Type B pancreatic cell (in vitro differentiated cells): ENCODE measurements at regions not wholly inside any gene's neighbourhood (a gene's known extent, or its start where the extent isn't known, plus 50 kb on each side); places are given as distances from the start of the nearest gene placed in this dataset.
"Not testable (repeated sequence)": the region's sequence is repeated elsewhere in the genome, so short reads cannot be mapped to it uniquely, and the experiment has no call there.

Experiments used
- DNase-seq: peaks from one replicate; pipeline ENCODE4 v3.0.0; 2021; ENCODE audit warnings: mixed read lengths; ENCODE audit not compliant: unreplicated experiment; ENCODE audit errors: extremely low spot score
- H3K27ac Mint-ChIP-seq: 2 replicates; pipeline ENCODE4 v1.8.0; 2021; ENCODE audit warnings: mild to moderate bottlenecking, mixed read lengths
- H3K27me3 Mint-ChIP-seq: 2 replicates; pipeline ENCODE4 v1.8.0; 2021; ENCODE audit warnings: mixed read lengths
- H3K36me3 Mint-ChIP-seq: 2 replicates; pipeline ENCODE4 v1.8.0; 2021; ENCODE audit warnings: mixed read lengths
- H3K4me1 Mint-ChIP-seq: one replicate; pipeline ENCODE4 v1.8.0; 2021; ENCODE audit warnings: mixed read lengths; ENCODE audit not compliant: unreplicated experiment
- H3K4me3 Mint-ChIP-seq: 2 replicates; pipeline ENCODE4 v1.8.0; 2021; ENCODE audit warnings: mild to moderate bottlenecking, mixed read lengths
- H3K9me3 Mint-ChIP-seq: 2 replicates; pipeline ENCODE4 v1.8.0; 2021; ENCODE audit warnings: mixed read lengths
- CTCF ChIP-seq: fragments of 200-600 bp; sonication (generic); conservative IDR thresholded peaks from 2 replicates; pipeline ENCODE4 v1.5.0; 2021; ENCODE audit warnings: antibody characterized with exemption, mild to moderate bottlenecking

DNA sequence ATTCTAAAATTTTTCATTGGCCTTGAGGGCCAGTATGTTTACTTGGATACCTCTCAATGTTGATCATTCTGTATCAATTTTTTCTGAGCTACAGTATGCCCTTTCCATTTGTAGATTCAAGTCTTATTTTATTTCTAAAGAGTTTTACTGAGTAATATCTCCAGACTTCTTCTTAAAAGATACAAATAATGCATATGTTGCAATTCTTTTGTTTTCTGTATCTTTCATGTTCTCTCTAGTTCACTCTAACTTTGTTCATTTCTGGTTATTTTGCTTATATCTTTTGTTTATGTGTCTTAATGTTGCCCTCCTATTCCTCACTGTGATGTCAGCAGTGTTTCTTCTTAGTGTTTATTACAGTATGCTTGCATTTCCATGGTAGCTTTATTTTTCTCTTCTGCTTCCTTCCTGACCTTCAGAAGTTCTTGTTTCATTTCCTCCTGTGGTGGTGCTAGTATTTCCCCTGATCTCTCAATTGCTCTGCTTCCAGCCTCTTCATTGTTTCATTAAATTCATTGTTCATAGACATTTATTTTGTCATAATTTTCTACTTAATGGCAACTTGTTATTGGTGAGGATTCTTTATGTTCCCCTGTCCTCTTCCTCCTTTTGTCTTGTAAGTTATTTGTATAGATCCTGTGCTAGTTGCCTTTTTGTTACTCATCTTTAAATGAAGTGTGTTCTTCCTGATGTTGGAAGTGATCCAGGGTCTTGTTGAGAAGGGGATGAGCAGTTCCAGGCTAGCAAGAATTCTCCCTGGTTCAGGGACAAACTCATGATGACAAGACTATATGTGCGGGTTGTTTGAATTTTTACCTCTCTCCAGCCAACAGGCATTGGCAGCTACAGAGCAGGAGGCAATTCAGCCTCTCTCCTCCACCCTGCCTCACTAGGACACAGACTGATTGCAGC, 160.8 kb downstream of the DEPDC1B start:
- no peak for DNase-seq
- H3K36me3 Mint-ChIP-seq: no peaks in the 10 kb centered on the region
- H3K27ac Mint-ChIP-seq: no peak overlapping the region
- peaks cover 16% of the 10 kb centered on the region for H3K4me1 Mint-ChIP-seq
- no peaks in the 10 kb centered on the region for H3K27me3 Mint-ChIP-seq
- no peak overlapping the region for H3K4me3 Mint-ChIP-seq
- peaks cover 5% of the 10 kb centered on the region for H3K9me3 Mint-ChIP-seq
- TF ChIP-seq CTCF: no peak

GRCh38 chr5:60538426-60538825, 161.5 kb downstream of the DEPDC1B start:
- H3K4me3 Mint-ChIP-seq: no peak overlapping the region
- peaks cover 16% of the 10 kb centered on the region for H3K4me1 Mint-ChIP-seq
- peaks cover 5% of the 10 kb centered on the region for H3K9me3 Mint-ChIP-seq
- no peak for DNase-seq
- TF ChIP-seq CTCF: no peak
- H3K27me3 Mint-ChIP-seq: no peaks in the 10 kb centered on the region
- no peak overlapping the region for H3K27ac Mint-ChIP-seq
- H3K36me3 Mint-ChIP-seq: no peaks in the 10 kb centered on the region

GRCh38 chr5:60535951-60536350, 164.0 kb downstream of the DEPDC1B start:
- DNase-seq: no peak
- no peaks in the 10 kb centered on the region for H3K36me3 Mint-ChIP-seq
- H3K27me3 Mint-ChIP-seq: no peaks in the 10 kb centered on the region
- peaks cover 6% of the 10 kb centered on the region for H3K4me1 Mint-ChIP-seq
- H3K27ac Mint-ChIP-seq: no peak overlapping the region
- no peak overlapping the region for H3K4me3 Mint-ChIP-seq
- TF ChIP-seq CTCF: no peak
- H3K9me3 Mint-ChIP-seq: no peaks in the 10 kb centered on the region

GRCh38 chr5:60535198-60535597, 164.8 kb downstream of the DEPDC1B start:
- no peaks in the 10 kb centered on the region for H3K9me3 Mint-ChIP-seq
- no peak overlapping the region for H3K4me3 Mint-ChIP-seq
- no peak overlapping the region for H3K27ac Mint-ChIP-seq
- no peaks in the 10 kb centered on the region for H3K36me3 Mint-ChIP-seq
- no peaks in the 10 kb centered on the region for H3K27me3 Mint-ChIP-seq
- H3K4me1 Mint-ChIP-seq: peaks cover 6% of the 10 kb centered on the region
- DNase-seq: no peak
- TF ChIP-seq CTCF: no peak

DNA sequence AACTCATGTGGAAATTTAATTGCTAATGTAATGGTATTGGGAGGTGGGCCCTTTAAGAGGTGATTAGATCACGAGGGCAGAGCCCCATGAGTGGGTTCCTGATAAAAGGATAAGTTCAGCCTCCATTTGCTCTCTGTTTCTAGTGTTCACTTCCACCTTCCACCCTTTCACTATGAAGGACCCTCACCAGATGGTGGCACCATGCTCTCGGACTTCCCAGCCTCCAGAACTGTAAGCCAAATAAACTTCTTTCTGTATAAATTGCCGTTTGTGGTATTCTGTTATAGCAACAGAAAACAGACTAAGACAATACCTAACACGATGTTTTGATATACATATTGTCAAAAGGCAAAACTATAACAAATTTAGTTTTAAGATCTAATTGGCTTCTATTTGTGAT, 166.2 kb downstream of the DEPDC1B start:
- H3K4me3 Mint-ChIP-seq: no peak overlapping the region
- TF ChIP-seq CTCF: no peak
- H3K9me3 Mint-ChIP-seq: no peaks in the 10 kb centered on the region
- no peaks in the 10 kb centered on the region for H3K36me3 Mint-ChIP-seq
- no peaks in the 10 kb centered on the region for H3K4me1 Mint-ChIP-seq
- H3K27me3 Mint-ChIP-seq: no peaks in the 10 kb centered on the region
- DNase-seq: no peak
- H3K27ac Mint-ChIP-seq: no peak overlapping the region

GRCh38 chr5:60532796-60533195, 167.2 kb downstream of the DEPDC1B start:
- DNase-seq, H3K4me3 Mint-ChIP-seq, H3K9me3 Mint-ChIP-seq, H3K27ac Mint-ChIP-seq, H3K4me1 Mint-ChIP-seq, H3K27me3 Mint-ChIP-seq, H3K36me3 Mint-ChIP-seq: not testable (repeated sequence)

DNA sequence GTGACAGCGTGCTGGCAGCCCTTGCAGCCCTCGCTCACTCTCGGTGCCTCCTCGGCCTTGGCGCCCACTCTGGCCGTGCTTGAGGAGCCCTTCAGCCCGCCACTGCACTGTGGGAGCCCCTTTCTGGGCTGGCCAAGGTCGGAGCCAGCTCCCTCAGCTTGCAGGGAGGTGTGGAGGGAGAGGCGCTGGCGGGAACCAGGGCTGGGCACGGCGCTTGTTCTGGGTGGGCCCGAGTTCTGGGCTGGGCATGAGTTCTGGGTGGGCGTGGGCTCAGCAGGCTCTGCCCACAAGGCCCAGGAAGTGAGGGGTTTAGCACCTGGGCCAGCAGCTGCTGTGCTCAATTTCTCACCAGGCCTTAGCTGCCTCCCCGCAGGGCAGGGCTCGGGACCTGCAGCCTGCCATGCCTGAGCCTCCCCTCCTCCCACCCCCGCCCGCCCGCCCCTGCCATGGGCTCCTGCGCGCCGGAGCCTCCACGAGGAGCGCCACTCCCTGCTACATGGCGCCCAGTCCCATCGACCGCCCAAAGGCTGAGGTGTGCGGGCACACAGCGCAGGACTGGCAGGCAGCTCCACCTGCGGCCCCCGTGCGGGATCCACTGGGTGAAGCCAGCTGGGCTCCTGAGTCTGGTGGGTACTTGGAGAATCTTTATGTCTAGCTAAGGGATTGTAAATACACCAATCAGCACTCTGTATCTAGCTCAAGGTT, 169.7 kb downstream of the DEPDC1B start:
- not testable (repeated sequence) for H3K27me3 Mint-ChIP-seq, H3K4me3 Mint-ChIP-seq, DNase-seq, H3K4me1 Mint-ChIP-seq, H3K27ac Mint-ChIP-seq, H3K36me3 Mint-ChIP-seq, H3K9me3 Mint-ChIP-seq
